ENCODE measurements at regions not wholly inside any gene's neighbourhood (a gene's known extent, or its start where the extent isn't known, plus 50 kb on each side); places are given as distances from the start of the nearest gene placed in this dataset.
"Not testable (repeated sequence)": the region's sequence is repeated elsewhere in the genome, so short reads cannot be mapped to it uniquely, and the experiment has no call there.

- no peaks in the 10 kb centered on the region for H3K9me3 ChIP-seq (ENCODE audit: low read depth)
- no peaks in the 10 kb centered on the region for H3K79me2 ChIP-seq
- 37% methylated on average over 3 of the region's 3 CpGs for WGBS (ENCODE audit: low lambda C conversion rate, missing lambda C conversion rate)
- TF ChIP-seq EZH2 (IDR thresholded peaks at IDR 0.05; ENCODE audit: borderline replicate concordance) (no peak), EZH2phosphoT487 (IDR thresholded peaks at IDR 0.05; ENCODE audit: low read depth, severe bottlenecking, unreplicated experiment) (no peak), CTCF (IDR thresholded peaks at IDR 0.05; ENCODE audit: poor library complexity) (no peak)
- DNase-seq (ENCODE audit: low spot score): no peak
- no peak overlapping the region for H3K27ac ChIP-seq
- H3K9me2 ChIP-seq (replicated peaks; ENCODE audit: insufficient read depth): no peaks in the 10 kb centered on the region
- H3K4me3 ChIP-seq: no peak overlapping the region
- H3K36me3 ChIP-seq (replicated peaks; ENCODE audit: insufficient read depth, low read depth): no peaks in the 10 kb centered on the region
- peaks cover 12% of the 10 kb centered on the region for H3K27me3 ChIP-seq
- H4K20me1 ChIP-seq (ENCODE audit: insufficient read depth, poor library complexity, severe bottlenecking): no peaks in the 10 kb centered on the region
- H3K4me2 ChIP-seq: no peak overlapping the region
- H3K4me1 ChIP-seq (ENCODE audit: insufficient read depth): no peaks in the 10 kb centered on the region
- no peak overlapping the region for H2AFZ ChIP-seq
Measured at GRCh38 chrX:122220644-122221373, 963.3 kb upstream of the GRIA3 start.

- not testable (repeated sequence) for H3K79me2 ChIP-seq; H3K27ac ChIP-seq; H2AFZ ChIP-seq; H3K9me3 ChIP-seq (ENCODE audit: low read depth); H3K4me2 ChIP-seq; H3K36me3 ChIP-seq (replicated peaks; ENCODE audit: insufficient read depth, low read depth); H3K9me2 ChIP-seq (replicated peaks; ENCODE audit: insufficient read depth); H4K20me1 ChIP-seq (ENCODE audit: insufficient read depth, poor library complexity, severe bottlenecking); H3K4me1 ChIP-seq (ENCODE audit: insufficient read depth); H3K4me3 ChIP-seq; DNase-seq (ENCODE audit: low spot score)
- WGBS (ENCODE audit: low lambda C conversion rate, missing lambda C conversion rate): 13% methylated on average over 4 of the region's 4 CpGs
- H3K27me3 ChIP-seq: peaks cover 12% of the 10 kb centered on the region
Measured at GRCh38 chrX:122221810-122222209, 962.3 kb upstream of the GRIA3 start.

- H3K27ac ChIP-seq; H3K9me3 ChIP-seq (ENCODE audit: low read depth); H3K4me1 ChIP-seq (ENCODE audit: insufficient read depth); H3K79me2 ChIP-seq; H3K9me2 ChIP-seq (replicated peaks; ENCODE audit: insufficient read depth); H2AFZ ChIP-seq; H4K20me1 ChIP-seq (ENCODE audit: insufficient read depth, poor library complexity, severe bottlenecking); DNase-seq (ENCODE audit: low spot score); H3K36me3 ChIP-seq (replicated peaks; ENCODE audit: insufficient read depth, low read depth); H3K4me3 ChIP-seq; H3K4me2 ChIP-seq: not testable (repeated sequence)
- H3K27me3 ChIP-seq: peaks cover 12% of the 10 kb centered on the region
- WGBS (ENCODE audit: low lambda C conversion rate, missing lambda C conversion rate): 21% methylated on average over 9 of the region's 9 CpGs
Measured at GRCh38 chrX:122224137-122224536, 959.9 kb upstream of the GRIA3 start.

GRCh38 chrX:122238801-122239200 is 945.3 kb upstream of the GRIA3 start:
- no peak for DNase-seq (ENCODE audit: low spot score)
- Histone ChIP-seq H3K36me3 (replicated peaks; ENCODE audit: insufficient read depth, low read depth) (no peaks in the 10 kb centered on the region), H2AFZ (no peak overlapping the region), H3K4me3 (no peak overlapping the region), H3K9me2 (replicated peaks; ENCODE audit: insufficient read depth) (no peaks in the 10 kb centered on the region), H3K4me2 (no peak overlapping the region), H3K27me3 (no peaks in the 10 kb centered on the region), H3K9me3 (ENCODE audit: low read depth) (no peaks in the 10 kb centered on the region), H3K27ac (no peak overlapping the region), H4K20me1 (ENCODE audit: insufficient read depth, poor library complexity, severe bottlenecking) (no peaks in the 10 kb centered on the region), H3K4me1 (ENCODE audit: insufficient read depth) (no peaks in the 10 kb centered on the region), H3K79me2 (no peaks in the 10 kb centered on the region)
- TF ChIP-seq CTCF (IDR thresholded peaks at IDR 0.05; ENCODE audit: poor library complexity) (no peak), EZH2 (IDR thresholded peaks at IDR 0.05; ENCODE audit: borderline replicate concordance) (no peak), EZH2phosphoT487 (IDR thresholded peaks at IDR 0.05; ENCODE audit: low read depth, severe bottlenecking, unreplicated experiment) (no peak)

All from hepatocyte (in vitro differentiated cells).